IMR-90 (cell line): ENCODE measurements at regions not wholly inside any gene's neighbourhood (a gene's known extent, or its start where the extent isn't known, plus 50 kb on each side); places are given as distances from the start of the nearest gene placed in this dataset.

ENCODE experiments used
- ATAC-seq: fragments of 200-7000 bp; cut with Tn5 transposase; 2 replicates; pipeline ENCODE4 v1.9.1; 2020; ENCODE audit warnings: low read depth, mild to moderate bottlenecking, moderate library complexity
- BruUV-seq: library from RNA; stranded (reverse); fragments of 400-500 nt; replicated peaks from 2 replicates; lab custom pipeline; 2021; lab: Mats Ljungman, UMichigan
- CTCF ChIA-PET: fragments of 300-600 bp; formaldehyde crosslinking; extraction: SDS; loops from one replicate; lab custom pipeline; 2021; ENCODE audit warnings: antibody characterized with exemption; lab: Yijun Ruan, JAX
- POLR2A ChIA-PET: fragments of 300-600 bp; sonication (Branson Sonifier 250); formaldehyde crosslinking; loops from one replicate; lab custom pipeline; 2022; ENCODE audit warnings: antibody characterized with exemption; ENCODE audit not compliant: unreplicated experiment; lab: Charles Lee
- DNase-seq: peaks from one replicate; pipeline ENCODE4 v3.0.0; 2013
- H2AFZ ChIP-seq: replicated peaks from 2 replicates; pipeline ENCODE3; 2013; ENCODE audit warnings: low read length, mild to moderate bottlenecking; ENCODE audit not compliant: poor library complexity
- H2AK5ac ChIP-seq: 2 replicates; pipeline ENCODE4 v1.6.1; 2013; ENCODE audit warnings: low read depth, low read length, inconsistent platforms
- H2AK9ac ChIP-seq: replicated peaks from 2 replicates; pipeline ENCODE3; 2013; ENCODE audit warnings: mild to moderate bottlenecking, low read depth, low read length, moderate library complexity; ENCODE audit not compliant: poor library complexity
- H2BK120ac ChIP-seq: 2 replicates; pipeline ENCODE4 v1.6.1; 2013; ENCODE audit warnings: low read depth, low read length, inconsistent platforms
- H2BK15ac ChIP-seq: 3 replicates; pipeline ENCODE4 v1.6.1; 2013; ENCODE audit warnings: low read depth, low read length, inconsistent platforms
- H2BK20ac ChIP-seq: 2 replicates; pipeline ENCODE4 v1.6.1; 2013; ENCODE audit warnings: low read depth, mild to moderate bottlenecking, inconsistent platforms, low read length, moderate library complexity
- H2BK5ac ChIP-seq: 2 replicates; pipeline ENCODE4 v1.6.1; 2013; ENCODE audit warnings: mild to moderate bottlenecking, low read depth, low read length, inconsistent platforms; ENCODE audit not compliant: poor library complexity, severe bottlenecking
- H3K14ac ChIP-seq: replicated peaks from 2 replicates; pipeline ENCODE4 v1.6.1; 2013; ENCODE audit warnings: low read depth, low read length, inconsistent platforms
- H3K18ac ChIP-seq: 2 replicates; pipeline ENCODE4 v1.6.1; 2013; ENCODE audit warnings: low read depth, low read length, control low read depth
- H3K23ac ChIP-seq: 2 replicates; pipeline ENCODE4 v1.6.1; 2013; ENCODE audit warnings: low read depth, low read length, inconsistent platforms
- H3K27ac ChIP-seq: 2 replicates; pipeline ENCODE4 v1.5.1; 2013; ENCODE audit warnings: mild to moderate bottlenecking, control low read depth, low read length; ENCODE audit not compliant: insufficient read depth
- H3K27me3 ChIP-seq: 2 replicates; pipeline ENCODE4 v1.6.1; 2013; ENCODE audit warnings: low read length; ENCODE audit not compliant: control insufficient read depth, insufficient read depth
- H3K36me3 ChIP-seq: 2 replicates; pipeline ENCODE4 v1.6.1; 2013; ENCODE audit warnings: low read length, mixed read lengths; ENCODE audit not compliant: control insufficient read depth, insufficient read depth
- H3K4ac ChIP-seq: 2 replicates; pipeline ENCODE4 v1.6.1; 2013; ENCODE audit warnings: low read depth, low read length, inconsistent platforms
- H3K4me1 ChIP-seq: 2 replicates; pipeline ENCODE4 v1.6.1; 2013; ENCODE audit warnings: low read length, mixed read lengths; ENCODE audit not compliant: control insufficient read depth, insufficient read depth
- H3K4me2 ChIP-seq: 2 replicates; pipeline ENCODE4 v1.6.1; 2013; ENCODE audit warnings: low read depth, mild to moderate bottlenecking, control low read depth, low read length, moderate library complexity
- H3K4me3 ChIP-seq: 2 replicates; pipeline ENCODE4 v1.5.1; 2013; ENCODE audit warnings: low read depth, mild to moderate bottlenecking, control low read depth, low read length, moderate library complexity; ENCODE audit not compliant: insufficient read depth
- H3K56ac ChIP-seq: 2 replicates; pipeline ENCODE4 v1.6.1; 2013; ENCODE audit warnings: low read length, inconsistent platforms; ENCODE audit not compliant: insufficient read depth; ENCODE audit errors: extremely low read depth
- H3K79me1 ChIP-seq, 2 experiments: 2 replicates each; pipeline ENCODE4 v1.6.1; 2013; ENCODE audit warnings: low read length in 2 of 2, inconsistent platforms in 1 of 2, low read depth in 1 of 2
- H3K9ac ChIP-seq: 2 replicates; pipeline ENCODE4 v1.6.1; 2013; ENCODE audit warnings: low read depth, low read length, control low read depth
- H3K9me1 ChIP-seq: 2 replicates; pipeline ENCODE4 v1.6.1; 2013; ENCODE audit warnings: low read length, inconsistent platforms; ENCODE audit not compliant: insufficient read depth
- H3K9me3 ChIP-seq: 2 replicates; pipeline ENCODE4 v1.6.1; 2013; ENCODE audit warnings: low read length; ENCODE audit not compliant: control insufficient read depth, insufficient read depth
- H4K20me1 ChIP-seq: 2 replicates; pipeline ENCODE4 v1.6.1; 2013; ENCODE audit warnings: low read length, inconsistent platforms; ENCODE audit not compliant: insufficient read depth
- H4K5ac ChIP-seq: 2 replicates; pipeline ENCODE4 v1.6.1; 2013; ENCODE audit warnings: mild to moderate bottlenecking, low read depth, low read length, control low read depth
- H4K8ac ChIP-seq, 2 experiments: 2 replicates each; pipeline ENCODE4 v1.6.1; 2013; ENCODE audit warnings: low read depth in 2 of 2, low read length in 2 of 2, control low read depth in 1 of 2, inconsistent platforms in 1 of 2
- H4K91ac ChIP-seq: 2 replicates; pipeline ENCODE4 v1.6.1; 2013; ENCODE audit warnings: low read depth, low read length, inconsistent platforms; ENCODE audit not compliant: insufficient read depth
- CHD1 ChIP-seq: IDR thresholded peaks from 2 replicates; pipeline ENCODE4 v1.6.1; 2012; ENCODE audit warnings: low read depth, low read length, improper control_type of control experiment
- CTCF ChIP-seq: conservative IDR thresholded peaks from 2 replicates; pipeline ENCODE4 v1.5.1; 2012; ENCODE audit warnings: mild to moderate bottlenecking, low read depth, low read length, improper control_type of control experiment
- FOS ChIP-seq: fragments of 150-350 bp; IDR thresholded peaks from 2 replicates; pipeline ENCODE4 v1.6.1; 2016; ENCODE audit warnings: low read depth, low read length
- NFE2L2 ChIP-seq: fragments of 150-350 bp; IDR thresholded peaks from 2 replicates; pipeline ENCODE4 v1.6.1; 2016; ENCODE audit warnings: low read depth, mild to moderate bottlenecking, low read length
- RCOR1 ChIP-seq: IDR thresholded peaks from 2 replicates; pipeline ENCODE4 v1.6.1; 2012; ENCODE audit warnings: mild to moderate bottlenecking, low read length, improper control_type of control experiment; ENCODE audit not compliant: insufficient replicate concordance
- SMC3 ChIP-seq: fragments of 150-350 bp; IDR thresholded peaks from 2 replicates; pipeline ENCODE4 v1.6.1; 2016; ENCODE audit warnings: low read depth, mild to moderate bottlenecking, antibody characterized with exemption, low read length, moderate library complexity
- WGBS, 2 experiments: methylation state at CpG; one replicate each; pipeline versions ENCODE4 v1.1.5 to v1.1.7; 2013; ENCODE audit warnings: missing lambda C conversion rate in 2 of 2; ENCODE audit not compliant: insufficient read length in 1 of 2; ENCODE audit errors: extremely low coverage in 2 of 2; 5-methylcytosine and 5-hydroxymethylcytosine counted together
- dilution Hi-C: fragments of 300-500 bp; cut with HindIII; formaldehyde crosslinking; loops from one replicate; pipeline ENCODE4 v1.14.3; 2018; ENCODE audit warnings: low sequenced_read_pairs; ENCODE audit not compliant: unreplicated experiment
- in situ Hi-C: fragments of 300-500 bp; cut with MboI; formaldehyde crosslinking; loops from 3 replicates; pipeline ENCODE4 v1.14.3; 2019; ENCODE audit warnings: low sequenced_read_pairs, inconsistent platforms, mixed read lengths
- intact Hi-C: fragments of 100-400 bp; cut with micrococcal nuclease; formaldehyde crosslinking; loops from 2 replicates; pipeline ENCODE4 v1.10.0; 2022

DNA sequence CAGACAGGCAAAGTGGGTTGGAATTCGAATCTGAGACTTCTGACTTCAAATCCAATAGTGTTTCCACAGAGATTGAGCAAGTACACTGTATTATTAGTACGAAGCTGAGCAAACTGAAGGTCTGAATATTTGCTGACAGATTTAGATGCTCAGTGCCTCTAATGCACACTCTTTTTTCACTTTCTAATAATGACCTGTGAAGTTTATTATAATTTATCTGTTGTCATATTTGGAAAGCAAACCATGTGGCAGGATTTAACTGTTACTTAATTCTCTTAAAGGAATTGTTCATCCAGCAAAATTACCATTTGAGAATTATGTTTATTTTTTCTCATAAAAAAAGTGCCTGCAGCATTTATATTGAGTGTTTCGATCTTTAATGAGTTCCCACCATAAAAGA lies 277.3 kb downstream of the DMRT2 start:
- DNase-seq (no peak), ATAC-seq (no peak)
- CTCF ChIA-PET, result no interaction called here
- H3K23ac ChIP-seq, result no peak overlapping the region
- no peak overlapping the region for H3K4me2 ChIP-seq
- H4K20me1 ChIP-seq, result no peaks in the 10 kb centered on the region
- H3K4ac ChIP-seq, result no peak overlapping the region
- no peak overlapping the region for H2BK120ac ChIP-seq
- no CpG with 5 or more reads among the region's 3 CpGs for WGBS, 2 experiments
- H3K9me3 ChIP-seq, result peaks cover 2% of the 10 kb centered on the region
- H2AFZ ChIP-seq, result no peak overlapping the region
- H2AK5ac ChIP-seq, result no peak overlapping the region
- TF ChIP-seq CTCF (no peak), RCOR1 (no peak), FOS (no peak), CHD1 (no peak), NFE2L2 (no peak), SMC3 (no peak)
- H3K4me1 ChIP-seq, result no peaks in the 10 kb centered on the region
- H2BK15ac ChIP-seq, result no peak overlapping the region
- POLR2A ChIA-PET, result no interaction called here
- no peak overlapping the region for H3K18ac ChIP-seq
- no peak overlapping the region for H4K5ac ChIP-seq
- H3K79me1 ChIP-seq, result no peaks in the 10 kb centered on the region
- BruUV-seq, result no TSS peak
- H3K27me3 ChIP-seq, result no peaks in the 10 kb centered on the region
- H3K36me3 ChIP-seq, result no peaks in the 10 kb centered on the region
- H3K14ac ChIP-seq, result no peak overlapping the region
- intact Hi-C loops, result no loop called here
- H3K56ac ChIP-seq, result no peak overlapping the region
- dilution Hi-C loops, result no loop called here
- H4K8ac ChIP-seq, result no peak overlapping the region
- H3K27ac ChIP-seq, result no peak overlapping the region
- H4K91ac ChIP-seq, result no peak overlapping the region
- no peak overlapping the region for H2BK20ac ChIP-seq
- no peaks in the 10 kb centered on the region for H3K9me1 ChIP-seq
- H3K4me3 ChIP-seq, result no peak overlapping the region
- no peak overlapping the region for H2AK9ac ChIP-seq
- no peak overlapping the region for H2BK5ac ChIP-seq
- in situ Hi-C loops, result no loop called here
- no peak overlapping the region for H3K9ac ChIP-seq
